Gastroesophageal sphincter (tissue), 3 donors: ENCODE measurements at regions not wholly inside any gene's neighbourhood (a gene's known extent, or its start where the extent isn't known, plus 50 kb on each side); places are given as distances from the start of the nearest gene placed in this dataset.

Source experiments
- CTCF ChIP-seq, 4 experiments: fragments of 200-600 bp in 2 of 4; fragments of 450-650 bp in 2 of 4; sonication (generic) in 1 of 4; IDR thresholded peaks; one replicate each; pipeline ENCODE4 v1.5.1; 2017 to 2019; ENCODE audit warnings: antibody characterized with exemption in 4 of 4, mild to moderate bottlenecking in 2 of 4, moderate library complexity in 2 of 4
- EP300 ChIP-seq: sonication (generic); formaldehyde crosslinking; IDR thresholded peaks from one replicate; pipeline ENCODE4 v1.6.1; 2017; ENCODE audit warnings: antibody characterized with exemption, mild to moderate bottlenecking

DNA sequence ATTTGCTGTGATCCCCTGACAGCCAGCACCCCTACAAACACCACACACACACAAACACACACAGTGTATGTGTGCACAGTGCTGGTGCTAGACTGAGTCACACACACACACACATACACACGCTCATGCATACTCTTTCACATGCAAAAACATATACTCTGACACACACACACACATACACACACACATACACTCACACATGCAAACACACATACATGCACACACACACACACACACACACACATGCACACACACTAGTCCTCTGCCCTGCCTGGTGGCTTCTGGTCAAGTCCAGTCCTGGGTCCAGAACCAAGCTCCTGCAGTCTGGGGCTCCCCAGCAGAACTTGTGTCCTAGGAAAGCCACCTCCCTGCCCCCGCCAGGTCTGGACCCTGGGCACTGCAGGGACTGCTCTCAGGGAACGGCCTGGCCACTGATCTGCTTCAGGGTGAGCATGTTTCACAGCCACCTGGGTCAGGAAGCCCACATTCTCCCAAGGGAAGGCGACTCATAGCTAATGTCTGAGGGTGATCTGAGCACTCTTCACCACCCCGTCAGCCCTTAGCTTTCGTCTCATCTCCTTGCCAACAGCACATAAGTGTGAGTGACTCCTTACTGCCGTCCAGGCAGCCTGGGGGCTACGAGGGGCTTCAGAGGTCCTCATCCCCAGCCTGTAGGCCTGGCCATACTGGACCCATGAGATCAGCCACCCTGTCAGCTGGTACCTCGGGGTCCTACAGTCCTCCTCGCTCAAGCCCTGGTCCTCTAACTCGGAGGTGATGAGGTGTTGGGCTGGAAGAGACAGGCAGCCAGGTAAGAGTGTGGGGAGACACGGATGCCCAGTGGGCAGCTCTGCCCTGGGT, 88.1 kb downstream of the MCFD2 start:
- TF ChIP-seq CTCF (IDR thresholded peaks at IDR 0.05): no peak
- TF ChIP-seq EP300: no peak
